GM12865 (cell line): ENCODE measurements at regions not wholly inside any gene's neighbourhood (a gene's known extent, or its start where the extent isn't known, plus 50 kb on each side); places are given as distances from the start of the nearest gene placed in this dataset.

Source experiments
- DNase-seq: peaks from one replicate; pipeline ENCODE4 v3.0.0; 2010; ENCODE audit warnings: low read depth
- H3K4me3 ChIP-seq: 2 replicates; pipeline ENCODE4 v1.5.1; 2011; ENCODE audit warnings: mild to moderate bottlenecking, low read depth, low read length, control low read depth
- CTCF ChIP-seq: IDR thresholded peaks from 2 replicates; pipeline ENCODE4 v1.5.1; 2011; ENCODE audit warnings: low read length, control low read depth, low read depth, inconsistent platforms; ENCODE audit not compliant: insufficient read depth; ENCODE audit errors: missing control alignments

- no peak for DNase-seq
- no peak overlapping the region for H3K4me3 ChIP-seq
- no peak for TF ChIP-seq CTCF
Measured at GRCh38 chr13:59532405-59532804, 631.3 kb downstream of the DIAPH3 start.

GRCh38 chr13:59533561-59534555, 629.9 kb downstream of the DIAPH3 start:
- TF ChIP-seq CTCF = no peak
- no peak overlapping the region for H3K4me3 ChIP-seq

GRCh38 chr13:59534806-59535205, 628.9 kb downstream of the DIAPH3 start:
- no peak for TF ChIP-seq CTCF
- DNase-seq = no peak
- no peak overlapping the region for H3K4me3 ChIP-seq

More at GRCh38 chr13:59533561-59534555, 629.9 kb downstream of the DIAPH3 start:
- DNase-seq = no peak

- no peak for DNase-seq
- H3K4me3 ChIP-seq = no peak overlapping the region
- TF ChIP-seq CTCF = no peak
Measured at GRCh38 chr13:59537500-59537899, 626.2 kb downstream of the DIAPH3 start.

- no peak overlapping the region for H3K4me3 ChIP-seq
- TF ChIP-seq CTCF = no peak
- DNase-seq = no peak
Measured at GRCh38 chr13:59538512-59538911, 625.2 kb downstream of the DIAPH3 start.

GRCh38 chr13:59542303-59542702, 621.4 kb downstream of the DIAPH3 start:
- no peak for DNase-seq
- no peak for TF ChIP-seq CTCF
- H3K4me3 ChIP-seq = no peak overlapping the region
